GM18505 (cell line): ENCODE measurements at regions not wholly inside any gene's neighbourhood (a gene's known extent, or its start where the extent isn't known, plus 50 kb on each side); places are given as distances from the start of the nearest gene placed in this dataset.
"Not testable (repeated sequence)": the region's sequence is repeated elsewhere in the genome, so short reads cannot be mapped to it uniquely, and the experiment has no call there.

Experiments
- ATAC-seq: cut with Tn5 transposase; IDR thresholded peaks from one replicate; pipeline ENCODE4 v1.9.1; 2021; ENCODE audit not compliant: unreplicated experiment
- POLR2A ChIP-seq: IDR thresholded peaks from 4 replicates; pipeline ENCODE4 v1.6.1; 2011; ENCODE audit warnings: borderline replicate concordance; ENCODE audit not compliant: insufficient read depth, insufficient read length; ENCODE audit errors: extremely low read depth

- no peak for ATAC-seq
- no peak for TF ChIP-seq POLR2A
Measured at GRCh38 chr20:51176446-51176845, 153.5 kb upstream of the KCNG1 start.

GRCh38 chr20:51175724-51176123 lies 152.8 kb upstream of the KCNG1 start:
- ATAC-seq = no peak
- TF ChIP-seq POLR2A = no peak

- TF ChIP-seq POLR2A = no peak
- ATAC-seq = no peak
Measured at GRCh38 chr20:51175156-51175555, 152.2 kb upstream of the KCNG1 start.

- no peak for ATAC-seq
- no peak for TF ChIP-seq POLR2A
Measured at GRCh38 chr20:51174536-51174935, 151.6 kb upstream of the KCNG1 start.

- TF ChIP-seq POLR2A = no peak
- ATAC-seq = no peak
Measured at GRCh38 chr20:51172558-51173428, 149.9 kb upstream of the KCNG1 start.

GRCh38 chr20:51171141-51171540 lies 148.2 kb upstream of the KCNG1 start:
- no peak for ATAC-seq
- TF ChIP-seq POLR2A = no peak

- TF ChIP-seq POLR2A = no peak
- ATAC-seq = no peak
Measured at GRCh38 chr20:51169813-51170212, 146.9 kb upstream of the KCNG1 start.

- not testable (repeated sequence) for ATAC-seq
Measured at GRCh38 chr20:51167911-51168310, 145.0 kb upstream of the KCNG1 start.

- no peak for ATAC-seq
- no peak for TF ChIP-seq POLR2A
Measured at GRCh38 chr20:51166489-51166888, 143.6 kb upstream of the KCNG1 start.

GRCh38 chr20:51165131-51165530 lies 142.2 kb upstream of the KCNG1 start:
- no peak for ATAC-seq
- TF ChIP-seq POLR2A = no peak

- no peak for TF ChIP-seq POLR2A
- no peak for ATAC-seq
Measured at GRCh38 chr20:51164731-51165130, 141.8 kb upstream of the KCNG1 start.

GRCh38 chr20:51163996-51164600 lies 141.2 kb upstream of the KCNG1 start:
- no peak for TF ChIP-seq POLR2A
- no peak for ATAC-seq

- no peak for ATAC-seq
- no peak for TF ChIP-seq POLR2A
Measured at GRCh38 chr20:51162015-51162414, 139.1 kb upstream of the KCNG1 start.

GRCh38 chr20:51160821-51161220 lies 137.9 kb upstream of the KCNG1 start:
- no peak for ATAC-seq
- TF ChIP-seq POLR2A = no peak
